ENCODE measurements at regions not wholly inside any gene's neighbourhood (a gene's known extent, or its start where the extent isn't known, plus 50 kb on each side); places are given as distances from the start of the nearest gene placed in this dataset.

DNA sequence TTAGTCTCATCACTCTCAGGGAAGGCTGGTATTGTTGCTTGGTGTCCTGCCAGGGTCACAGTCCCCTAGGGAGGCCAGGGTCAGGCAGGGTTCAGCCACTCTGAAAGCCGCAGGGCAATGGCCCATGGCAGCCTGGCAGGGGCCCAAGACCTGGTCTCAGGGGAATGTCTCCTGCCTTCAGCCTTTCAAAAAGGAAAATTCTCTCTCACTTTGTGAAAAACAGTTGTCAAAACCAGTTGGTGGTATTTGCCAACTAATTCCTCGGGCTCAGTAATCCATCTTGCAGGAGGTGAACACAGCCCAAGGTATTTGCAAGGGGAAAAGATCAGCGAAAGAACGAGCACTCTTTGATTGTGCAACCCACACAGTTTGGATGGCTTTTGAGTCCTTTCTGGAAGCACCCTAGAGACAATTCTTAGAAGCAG lies 101.5 kb downstream of the JCAD start:
- Histone ChIP-seq H3K27ac (no peak overlapping the region), H3K4me1 (peaks cover 6% of the 10 kb centered on the region), H3K9me3 (no peaks in the 10 kb centered on the region), H3K36me3 (ENCODE audit: low read depth, missing control alignments) (no peaks in the 10 kb centered on the region), H3K4me3 (no peak overlapping the region), H3K27me3 (no peaks in the 10 kb centered on the region)
- DNase-seq: peak; percentile 56
- intact Hi-C loops (cut with DNase I; ENCODE audit: low total_unique reads): no loop called here
- TF ChIP-seq POLR2A (IDR thresholded peaks at IDR 0.05): no peak
- TF ChIP-seq, protein P1, sequence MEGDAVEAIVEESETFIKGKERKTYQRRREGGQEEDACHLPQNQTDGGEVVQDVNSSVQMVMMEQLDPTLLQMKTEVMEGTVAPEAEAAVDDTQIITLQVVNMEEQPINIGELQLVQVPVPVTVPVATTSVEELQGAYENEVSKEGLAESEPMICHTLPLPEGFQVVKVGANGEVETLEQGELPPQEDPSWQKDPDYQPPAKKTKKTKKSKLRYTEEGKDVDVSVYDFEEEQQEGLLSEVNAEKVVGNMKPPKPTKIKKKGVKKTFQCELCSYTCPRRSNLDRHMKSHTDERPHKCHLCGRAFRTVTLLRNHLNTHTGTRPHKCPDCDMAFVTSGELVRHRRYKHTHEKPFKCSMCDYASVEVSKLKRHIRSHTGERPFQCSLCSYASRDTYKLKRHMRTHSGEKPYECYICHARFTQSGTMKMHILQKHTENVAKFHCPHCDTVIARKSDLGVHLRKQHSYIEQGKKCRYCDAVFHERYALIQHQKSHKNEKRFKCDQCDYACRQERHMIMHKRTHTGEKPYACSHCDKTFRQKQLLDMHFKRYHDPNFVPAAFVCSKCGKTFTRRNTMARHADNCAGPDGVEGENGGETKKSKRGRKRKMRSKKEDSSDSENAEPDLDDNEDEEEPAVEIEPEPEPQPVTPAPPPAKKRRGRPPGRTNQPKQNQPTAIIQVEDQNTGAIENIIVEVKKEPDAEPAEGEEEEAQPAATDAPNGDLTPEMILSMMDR (IDR thresholded peaks at IDR 0.05): no peak
- 26 to 39% methylated on average over 4 of the region's 4 CpGs for WGBS, 2 donors

DNA sequence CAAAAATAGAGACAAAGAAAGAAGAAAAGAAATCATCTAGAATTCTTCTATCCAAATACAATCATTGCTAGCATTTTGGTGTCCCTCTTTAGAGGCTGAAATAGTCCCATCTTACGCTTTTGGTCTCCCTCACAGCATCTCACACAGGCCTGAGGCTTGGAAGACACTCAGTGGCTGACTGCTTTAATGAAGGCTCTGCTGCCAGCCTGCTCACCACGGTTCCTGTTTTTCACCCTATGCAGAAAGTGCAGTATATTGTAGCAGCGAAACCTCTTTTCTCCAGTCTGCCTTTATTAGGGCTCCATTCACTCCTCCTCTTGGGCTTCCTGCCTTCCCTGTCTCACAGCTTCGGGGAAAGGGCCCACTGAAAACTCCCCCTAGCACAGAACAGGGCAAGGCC lies 102.2 kb downstream of the JCAD start:
- intact Hi-C loops (cut with DNase I; ENCODE audit: low total_unique reads): no loop called here
- DNase-seq: no peak
- Histone ChIP-seq H3K4me1 (peaks cover 6% of the 10 kb centered on the region), H3K27me3 (no peaks in the 10 kb centered on the region), H3K27ac (no peak overlapping the region), H3K4me3 (no peak overlapping the region), H3K36me3 (ENCODE audit: low read depth, missing control alignments) (no peaks in the 10 kb centered on the region), H3K9me3 (no peaks in the 10 kb centered on the region)
- 74 to 85% methylated on average over 4 of the region's 4 CpGs for WGBS, 2 donors
- no peak for TF ChIP-seq POLR2A (IDR thresholded peaks at IDR 0.05)
- TF ChIP-seq, protein P1 (IDR thresholded peaks at IDR 0.05): no peak

DNA sequence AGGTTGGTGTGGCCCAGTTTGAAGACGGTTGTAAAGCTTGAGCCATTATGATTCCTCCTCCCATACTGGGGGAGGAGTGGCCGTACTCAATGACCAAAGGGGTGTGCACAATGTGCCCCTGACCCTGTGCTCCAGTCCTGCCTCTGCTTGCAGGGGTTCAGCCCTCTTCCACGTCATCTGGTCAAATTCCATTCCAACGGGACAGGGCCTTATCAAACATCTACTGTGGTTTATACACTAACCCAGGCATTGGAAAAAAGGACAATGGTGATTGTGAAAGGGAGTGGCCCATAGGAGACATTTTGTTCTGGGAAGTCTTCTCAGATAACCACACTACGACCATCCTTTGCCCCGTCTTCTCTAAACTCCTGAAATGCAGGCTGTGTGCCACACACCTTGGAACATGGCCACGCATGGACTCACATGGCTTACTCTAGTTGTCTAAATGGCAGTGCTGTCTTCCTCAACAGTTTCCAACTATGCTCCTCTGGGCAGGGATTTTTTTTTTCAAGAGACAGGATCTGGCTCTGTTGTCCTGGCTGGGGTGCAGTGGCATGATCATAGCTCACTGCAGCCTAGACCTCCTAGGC lies 103.0 kb downstream of the JCAD start:
- TF ChIP-seq POLR2A (IDR thresholded peaks at IDR 0.05): no peak
- TF ChIP-seq, protein P1 (IDR thresholded peaks at IDR 0.05): no peak
- H3K27me3 ChIP-seq: no peaks in the 10 kb centered on the region
- no peaks in the 10 kb centered on the region for H3K36me3 ChIP-seq (ENCODE audit: low read depth, missing control alignments)
- H3K4me3 ChIP-seq: no peak overlapping the region
- no peak for DNase-seq
- 79 to 82% methylated on average over 7 of the region's 7 CpGs for WGBS, 2 donors
- intact Hi-C loops (cut with DNase I; ENCODE audit: low total_unique reads): no loop called here
- H3K9me3 ChIP-seq: no peaks in the 10 kb centered on the region
- peaks cover 6% of the 10 kb centered on the region for H3K4me1 ChIP-seq
- H3K27ac ChIP-seq: no peak overlapping the region

DNA sequence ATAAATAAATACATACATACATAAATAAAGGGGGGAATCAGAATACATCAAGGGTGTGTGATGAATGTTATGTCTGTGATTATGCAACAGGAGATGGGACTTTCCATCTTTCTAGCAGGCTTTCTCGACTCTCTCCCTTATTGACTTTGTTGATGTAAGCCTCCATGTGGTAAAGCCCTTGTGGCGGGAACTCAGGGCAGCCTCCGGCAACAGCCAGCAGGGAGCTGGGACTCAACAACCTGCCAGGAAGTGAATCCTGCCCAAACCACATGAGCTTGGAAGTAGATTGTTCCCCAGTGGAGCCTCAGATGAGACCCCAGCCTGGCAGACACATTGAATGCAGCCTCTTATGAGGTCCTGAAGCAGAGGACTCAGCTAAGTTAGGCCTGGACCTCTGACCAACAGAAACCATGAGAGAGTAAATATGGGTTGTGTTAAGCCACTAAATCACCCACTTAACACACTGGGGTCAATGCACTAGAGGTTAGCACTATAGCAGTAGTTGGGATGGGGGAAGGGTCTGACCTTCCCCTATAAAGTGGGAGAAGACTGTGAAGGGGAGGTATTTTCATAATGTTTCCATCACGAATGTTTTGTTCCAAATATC lies 104.0 kb downstream of the JCAD start:
- H3K36me3 ChIP-seq (ENCODE audit: low read depth, missing control alignments): no peaks in the 10 kb centered on the region
- peaks cover 6% of the 10 kb centered on the region for H3K4me1 ChIP-seq
- H3K27ac ChIP-seq: no peak overlapping the region
- no peaks in the 10 kb centered on the region for H3K27me3 ChIP-seq
- H3K9me3 ChIP-seq: no peaks in the 10 kb centered on the region
- no peak for DNase-seq
- H3K4me3 ChIP-seq: no peak overlapping the region
- TF ChIP-seq POLR2A (IDR thresholded peaks at IDR 0.05): no peak
- TF ChIP-seq, protein P1 (IDR thresholded peaks at IDR 0.05): no peak
- intact Hi-C loops (cut with DNase I; ENCODE audit: low total_unique reads): no loop called here
- WGBS, 2 donors: 79 to 84% methylated on average over 4 of the region's 4 CpGs

DNA sequence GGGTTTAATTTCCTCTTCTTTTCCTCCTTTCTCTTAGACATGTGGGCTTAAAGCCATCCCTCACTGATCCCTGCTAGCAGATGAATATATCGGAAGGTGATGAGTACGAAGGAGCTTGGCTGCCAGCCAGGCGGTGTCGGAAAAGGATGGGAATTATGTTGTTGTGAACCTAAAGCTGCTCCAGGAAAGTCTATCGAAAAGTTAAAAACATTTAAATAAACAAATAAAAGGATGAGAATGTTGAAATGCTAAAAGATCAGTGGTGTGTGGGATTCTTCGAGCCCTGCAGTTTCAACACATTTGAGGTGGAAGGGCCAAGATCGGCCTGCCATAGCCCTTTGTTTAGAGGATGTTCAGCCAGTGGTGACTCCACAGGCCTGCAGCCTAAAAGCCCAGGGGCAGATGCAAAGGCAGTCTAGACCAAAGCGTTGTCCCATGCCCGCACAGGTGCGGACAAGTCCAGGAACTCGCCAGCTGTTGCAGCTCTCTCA lies 107.9 kb downstream of the JCAD start:
- Histone ChIP-seq H3K4me1 (peaks cover 17% of the 10 kb centered on the region), H3K27me3 (no peaks in the 10 kb centered on the region), H3K27ac (no peak overlapping the region), H3K36me3 (ENCODE audit: low read depth, missing control alignments) (no peaks in the 10 kb centered on the region), H3K4me3 (no peak overlapping the region), H3K9me3 (no peaks in the 10 kb centered on the region)
- 86 to 88% methylated on average over 11 of the region's 11 CpGs for WGBS, 2 donors
- intact Hi-C loops (cut with DNase I; ENCODE audit: low total_unique reads): no loop called here
- no peak for DNase-seq
- TF ChIP-seq, protein P1 (IDR thresholded peaks at IDR 0.05): no peak
- TF ChIP-seq POLR2A (IDR thresholded peaks at IDR 0.05): no peak
